HCT116 (cell line): ENCODE measurements at regions not wholly inside any gene's neighbourhood (a gene's known extent, or its start where the extent isn't known, plus 50 kb on each side); places are given as distances from the start of the nearest gene placed in this dataset.

Experiments
- ATAC-seq: fragments of 200-7000 bp; cut with Tn5 transposase; 2 replicates; pipeline ENCODE4 v1.9.1; 2020; ENCODE audit warnings: mild to moderate bottlenecking, moderate library complexity
- BruUV-seq: library from RNA; stranded (reverse); fragments of 400-500 nt; replicated peaks from 2 replicates; lab custom pipeline; 2021; lab: Mats Ljungman, UMichigan
- CTCF ChIA-PET: fragments of 300-600 bp; sonication (Branson Sonifier 250); formaldehyde crosslinking; loops from one replicate; lab custom pipeline; 2021; ENCODE audit warnings: antibody characterized with exemption; lab: Charles Lee
- POLR2A ChIA-PET: fragments of 300-600, 350-600 bp; sonication (Branson Sonifier 250); formaldehyde crosslinking; loops from one replicate; lab custom pipeline; 2021; ENCODE audit warnings: antibody characterized with exemption; lab: Charles Lee
- RAD21 ChIA-PET, 2 experiments: fragments of 300-600 bp; sonication (Branson Sonifier 250); formaldehyde crosslinking; loops; one replicate each; lab custom pipeline; 2023; ENCODE audit warnings: low total read pairs in 2 of 2; ENCODE audit not compliant: uncharacterized antibody in 2 of 2, unreplicated experiment in 2 of 2, low non-redundant PET in 1 of 2; lab: Charles Lee
- DNase-seq: peaks from one replicate; pipeline ENCODE4 v3.0.0-alpha.2; 2010; ENCODE audit warnings: low read depth, low spot score
- H2AFZ ChIP-seq: fragments of 200-600 bp; shearing (Covaris generic), sonication (generic); 2 replicates; pipeline ENCODE4 v1.6.1; 2017; ENCODE audit warnings: low read depth, mixed run types, mixed read lengths, antibody characterized with exemption, low read length; ENCODE audit not compliant: poor library complexity, severe bottlenecking
- H3K27ac ChIP-seq: 2 replicates; pipeline ENCODE4 v1.5.1; 2012; ENCODE audit warnings: low read depth, low read length
- H3K27me3 ChIP-seq: fragments of 200-600 bp; sonication (generic); 2 replicates; pipeline ENCODE4 v1.6.1; 2016; ENCODE audit warnings: mixed run types, low read length, mixed read lengths; ENCODE audit not compliant: insufficient read depth
- H3K36me3 ChIP-seq, 2 experiments: fragments of 200-500 bp in 1 of 2; fragments of 200-600 bp in 1 of 2; sonication (Bioruptor generic) in 1 of 2; sonication (generic) in 1 of 2; 2 replicates each; pipeline versions ENCODE4 v1.5.1 to v1.6.1; 2014 to 2016; ENCODE audit warnings: low read length in 2 of 2, inconsistent platforms in 1 of 2, mixed read lengths in 1 of 2, mixed run types in 1 of 2; ENCODE audit not compliant: insufficient read depth in 2 of 2, control insufficient read depth in 1 of 2
- H3K4me1 ChIP-seq, 2 experiments: fragments of 200-600 bp in 1 of 2; sonication (generic) in 1 of 2; 2 replicates each; pipeline versions ENCODE4 v1.5.1 to v1.6.1; 2012 to 2017; ENCODE audit warnings: low read length in 2 of 2, inconsistent platforms in 1 of 2, mild to moderate bottlenecking in 1 of 2, mixed read lengths in 1 of 2, mixed run types in 1 of 2, moderate library complexity in 1 of 2; ENCODE audit not compliant: insufficient read depth in 2 of 2, control insufficient read depth in 1 of 2
- H3K4me2 ChIP-seq: fragments of 200-600 bp; sonication (generic); 2 replicates; pipeline ENCODE4 v1.6.1; 2017; ENCODE audit warnings: mixed run types, low read length, mixed read lengths
- H3K4me3 ChIP-seq, 2 experiments: fragments of 200-600 bp in 1 of 2; sonication (generic) in 1 of 2; replicated peaks in 1 of 2; 2 replicates each; pipeline ENCODE4 v1.5.1; 2011 to 2016; ENCODE audit warnings: low read length in 2 of 2, control low read depth in 1 of 2, low read depth in 1 of 2, mild to moderate bottlenecking in 1 of 2, mixed read lengths in 1 of 2, mixed run types in 1 of 2
- H3K79me2 ChIP-seq: fragments of 200-600 bp; sonication (generic); 2 replicates; pipeline ENCODE4 v1.6.1; 2017; ENCODE audit warnings: mild to moderate bottlenecking, mixed run types, low read length, moderate library complexity, mixed read lengths; ENCODE audit not compliant: insufficient read depth
- H3K9ac ChIP-seq: fragments of 200-600 bp; sonication (generic); 2 replicates; pipeline ENCODE4 v1.6.1; 2016; ENCODE audit warnings: low read length, mixed read lengths
- H3K9me2 ChIP-seq: fragments of 200-600 bp; sonication (generic), shearing (Covaris generic); 2 replicates; pipeline ENCODE4 v1.6.1; 2017; ENCODE audit warnings: mixed run types, mild to moderate bottlenecking, moderate library complexity; ENCODE audit not compliant: insufficient read depth
- H3K9me3 ChIP-seq, 2 experiments: fragments of 200-500 bp in 1 of 2; fragments of 200-600 bp in 1 of 2; sonication (Bioruptor generic) in 1 of 2; sonication (generic) in 1 of 2; 2 replicates each; pipeline ENCODE4 v1.6.1; 2014 to 2017; ENCODE audit warnings: low read length in 2 of 2, mixed read lengths in 2 of 2, inconsistent platforms in 1 of 2, low read depth in 1 of 2, mild to moderate bottlenecking in 1 of 2, mixed run types in 1 of 2, moderate library complexity in 1 of 2; ENCODE audit not compliant: control insufficient read depth in 1 of 2, insufficient read depth in 1 of 2
- H4K20me1 ChIP-seq: fragments of 200-600 bp; sonication (generic), shearing (Covaris generic); 2 replicates; pipeline ENCODE4 v1.6.1; 2017; ENCODE audit warnings: mixed run types, mild to moderate bottlenecking, moderate library complexity; ENCODE audit not compliant: insufficient read depth
- CBX3 ChIP-seq: IDR thresholded peaks from 2 replicates; pipeline ENCODE4 v1.6.1; 2012; ENCODE audit warnings: low read depth
- CEBPB ChIP-seq: IDR thresholded peaks from 2 replicates; pipeline ENCODE4 v1.6.1; 2012; ENCODE audit warnings: low read depth
- EGR1 ChIP-seq: IDR thresholded peaks from 2 replicates; pipeline ENCODE4 v1.6.1; 2012; ENCODE audit warnings: low read depth
- EZH2phosphoT487 ChIP-seq: fragments of 200-600 bp; IDR thresholded peaks from 2 replicates; pipeline ENCODE4 v1.6.1; 2018; ENCODE audit warnings: antibody characterized with exemption, borderline replicate concordance
- JUND ChIP-seq: IDR thresholded peaks from 2 replicates; pipeline ENCODE4 v1.6.1; 2012
- MAX ChIP-seq: IDR thresholded peaks from 2 replicates; pipeline ENCODE4 v1.6.1; 2012
- POLR2A ChIP-seq: IDR thresholded peaks from 2 replicates; pipeline ENCODE4 v1.7.0; 2011; ENCODE audit warnings: borderline replicate concordance; ENCODE audit not compliant: insufficient read depth, insufficient read length; ENCODE audit errors: extremely low read depth
- RAD21 ChIP-seq: IDR thresholded peaks from 2 replicates; pipeline ENCODE4 v1.6.1; 2012; ENCODE audit warnings: low read depth, mild to moderate bottlenecking
- REST ChIP-seq: IDR thresholded peaks from 2 replicates; pipeline ENCODE4 v1.6.1; 2012; ENCODE audit warnings: low read depth
- SIN3A ChIP-seq: IDR thresholded peaks from 2 replicates; pipeline ENCODE4 v1.6.1; 2012; ENCODE audit warnings: low read depth
- SRF ChIP-seq: IDR thresholded peaks from 2 replicates; pipeline ENCODE4 v1.6.1; 2012; ENCODE audit warnings: low read depth
- TCF7L2 ChIP-seq: IDR thresholded peaks from 2 replicates; pipeline ENCODE4 v1.7.0; 2011; ENCODE audit warnings: borderline replicate concordance, inconsistent platforms; ENCODE audit not compliant: insufficient read depth, insufficient read length; ENCODE audit errors: extremely low read depth
- YY1 ChIP-seq: IDR thresholded peaks from 2 replicates; pipeline ENCODE4 v1.6.1; 2011; ENCODE audit warnings: low read length, low read depth, moderate library complexity, mild to moderate bottlenecking; ENCODE audit not compliant: insufficient replicate concordance; ENCODE audit errors: extremely low read depth
- ZBTB33 ChIP-seq: IDR thresholded peaks from 2 replicates; pipeline ENCODE4 v1.6.1; 2011; ENCODE audit warnings: mild to moderate bottlenecking, low read length, moderate library complexity; ENCODE audit not compliant: insufficient replicate concordance; ENCODE audit errors: extremely low read depth
- ZFX ChIP-seq: fragments of 450-650 bp; IDR thresholded peaks from 2 replicates; pipeline ENCODE4 v1.6.1; 2017
- ZNF274 ChIP-seq: fragments of 200-500 bp; sonication (Bioruptor generic); IDR thresholded peaks from 2 replicates; pipeline ENCODE4 v1.6.1; 2014; ENCODE audit warnings: mild to moderate bottlenecking, low read depth, low read length, inconsistent platforms
- intact Hi-C: fragments of 100-400 bp; cut with micrococcal nuclease; formaldehyde crosslinking; loops from 2 replicates; pipeline ENCODE4 v1.10.0; 2022

DNA sequence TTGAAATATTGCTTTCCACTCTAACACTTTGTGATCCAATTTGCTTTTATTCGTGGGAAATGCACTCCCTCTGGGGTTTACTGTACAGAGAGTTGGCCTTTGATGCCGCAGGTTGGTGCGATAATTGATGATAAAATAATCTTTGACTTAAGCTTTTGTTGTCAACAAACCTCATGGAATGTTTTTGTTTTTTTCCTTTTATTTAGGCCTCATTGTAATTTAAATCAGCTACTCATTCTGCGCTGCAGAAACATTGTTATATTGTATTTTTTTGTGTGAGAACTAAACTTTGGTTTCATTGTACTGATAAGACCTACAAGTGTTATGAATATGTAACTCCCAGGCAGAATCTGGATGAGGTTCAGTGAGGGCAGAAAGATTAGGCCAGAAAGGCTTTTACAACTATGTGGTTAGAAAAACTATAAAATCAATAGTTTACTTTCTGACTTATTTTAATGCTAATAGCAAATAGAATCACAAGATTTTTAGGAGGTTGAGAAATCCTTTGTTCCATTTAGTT is 76.8 kb upstream of the POM121L12 start:
- intact Hi-C loops: no loop called here
- TF ChIP-seq TCF7L2 (no peak), YY1 (no peak), POLR2A (no peak), RAD21 (no peak), ZFX (no peak), EGR1 (no peak), MAX (no peak), SIN3A (no peak), EZH2phosphoT487 (no peak), ZBTB33 (no peak), JUND (no peak), ZNF274 (no peak), SRF (no peak), CBX3 (no peak), CEBPB (no peak), REST (no peak)
- no TSS peak for BruUV-seq
- no peak overlapping the region for H2AFZ ChIP-seq
- no peaks in the 10 kb centered on the region for H3K4me1 ChIP-seq
- peaks cover 4 to 5% of the 10 kb centered on the region in 2 experiments; a peak in 2 of 4 replicates for H3K9me3 ChIP-seq
- ChIA-PET RAD21 (no interaction called here), POLR2A (no interaction called here), CTCF (no interaction called here)
- no peaks in the 10 kb centered on the region for H4K20me1 ChIP-seq
- H3K27me3 ChIP-seq: no peaks in the 10 kb centered on the region
- ATAC-seq (no peak), DNase-seq (no peak)
- H3K9ac ChIP-seq: no peak overlapping the region
- no peak overlapping the region for H3K4me2 ChIP-seq
- H3K79me2 ChIP-seq: no peaks in the 10 kb centered on the region
- no peak overlapping the region for H3K27ac ChIP-seq
- H3K9me2 ChIP-seq: no peaks in the 10 kb centered on the region
- H3K36me3 ChIP-seq: no peaks in the 10 kb centered on the region
- H3K4me3 ChIP-seq: no peak overlapping the region
